ENCODE measurements at regions not wholly inside any gene's neighbourhood (a gene's known extent, or its start where the extent isn't known, plus 50 kb on each side); places are given as distances from the start of the nearest gene placed in this dataset.

- Histone ChIP-seq H3K9me3 (no peaks in the 10 kb centered on the region), H3K36me3 (ENCODE audit: control insufficient read depth, insufficient read depth, low read length) (no peaks in the 10 kb centered on the region), H3K27me3 (replicated peaks; ENCODE audit: control insufficient read depth, insufficient read depth, low read length) (no peaks in the 10 kb centered on the region; the same call in 1 of the 2 replicates), H3K4me1 (no peaks in the 10 kb centered on the region), H3K4me3 (ENCODE audit: low read depth, low read length) (no peak overlapping the region)
- Mint-ChIP-seq H3K9me3 (ENCODE audit: unreplicated experiment) (no peaks in the 10 kb centered on the region), H3K4me3 (ENCODE audit: unreplicated experiment) (no peak overlapping the region), H3K4me1 (ENCODE audit: low read depth, unreplicated experiment) (no peaks in the 10 kb centered on the region), H3K27ac (ENCODE audit: unreplicated experiment) (no peak overlapping the region), H3K27me3 (ENCODE audit: insufficient read depth, unreplicated experiment) (peaks cover 17% of the 10 kb centered on the region), H3K36me3 (ENCODE audit: insufficient read depth, unreplicated experiment) (no peaks in the 10 kb centered on the region)
- no TSS peak for BruUV-seq (replicated peaks)
- intact Hi-C loops (cut with micrococcal nuclease; ENCODE audit: unreplicated experiment), result no loop called here
- DNase-seq, result no peak
- TF ChIP-seq, protein P1, sequence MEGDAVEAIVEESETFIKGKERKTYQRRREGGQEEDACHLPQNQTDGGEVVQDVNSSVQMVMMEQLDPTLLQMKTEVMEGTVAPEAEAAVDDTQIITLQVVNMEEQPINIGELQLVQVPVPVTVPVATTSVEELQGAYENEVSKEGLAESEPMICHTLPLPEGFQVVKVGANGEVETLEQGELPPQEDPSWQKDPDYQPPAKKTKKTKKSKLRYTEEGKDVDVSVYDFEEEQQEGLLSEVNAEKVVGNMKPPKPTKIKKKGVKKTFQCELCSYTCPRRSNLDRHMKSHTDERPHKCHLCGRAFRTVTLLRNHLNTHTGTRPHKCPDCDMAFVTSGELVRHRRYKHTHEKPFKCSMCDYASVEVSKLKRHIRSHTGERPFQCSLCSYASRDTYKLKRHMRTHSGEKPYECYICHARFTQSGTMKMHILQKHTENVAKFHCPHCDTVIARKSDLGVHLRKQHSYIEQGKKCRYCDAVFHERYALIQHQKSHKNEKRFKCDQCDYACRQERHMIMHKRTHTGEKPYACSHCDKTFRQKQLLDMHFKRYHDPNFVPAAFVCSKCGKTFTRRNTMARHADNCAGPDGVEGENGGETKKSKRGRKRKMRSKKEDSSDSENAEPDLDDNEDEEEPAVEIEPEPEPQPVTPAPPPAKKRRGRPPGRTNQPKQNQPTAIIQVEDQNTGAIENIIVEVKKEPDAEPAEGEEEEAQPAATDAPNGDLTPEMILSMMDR (IDR thresholded peaks at IDR 0.05; ENCODE audit: insufficient read depth in 1 of 2, low read depth in 1 of 2, low read length in 1 of 2, severe bottlenecking in 1 of 2, unreplicated experiment in 1 of 2), result no peak
- CTCF ChIA-PET, result no interaction called here
- POLR2A ChIA-PET, result no interaction called here
Measured at GRCh38 chr2:7945026-7945425, 736.8 kb upstream of the ID2 start.

DNA sequence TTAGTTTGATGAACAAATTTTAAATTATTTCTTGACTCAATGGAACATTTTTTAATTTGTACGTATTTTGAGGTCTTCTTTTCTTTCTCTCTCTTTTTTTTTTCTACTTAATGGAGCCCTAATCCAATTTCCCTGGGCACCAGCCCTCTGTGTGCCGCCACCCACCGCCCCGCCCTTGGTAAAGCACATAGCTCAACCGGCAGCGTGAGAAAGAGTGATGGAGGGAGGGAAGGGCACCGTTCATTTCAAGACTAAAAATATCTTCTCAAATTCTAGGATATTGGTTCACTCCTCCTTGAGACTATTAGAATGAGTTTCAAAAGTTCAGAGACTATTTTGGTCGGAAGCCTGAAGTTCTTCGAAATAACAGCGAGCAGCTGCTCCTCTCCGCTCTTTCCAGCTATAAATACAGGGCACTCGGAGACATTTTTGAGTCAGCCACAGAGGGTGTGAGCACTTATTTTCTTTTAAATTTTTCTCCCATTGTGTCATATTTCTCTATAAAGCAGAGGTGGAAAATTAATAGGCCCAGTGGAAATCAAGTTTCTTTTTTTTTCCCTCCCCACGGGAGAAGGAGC is 731.7 kb upstream of the ID2 start:
- Histone ChIP-seq H3K4me1 (no peaks in the 10 kb centered on the region), H3K4me3 (ENCODE audit: low read depth, low read length) (no peak overlapping the region), H3K27me3 (replicated peaks; ENCODE audit: control insufficient read depth, insufficient read depth, low read length) (no peaks in the 10 kb centered on the region), H3K9me3 (no peaks in the 10 kb centered on the region), H3K36me3 (ENCODE audit: control insufficient read depth, insufficient read depth, low read length) (no peaks in the 10 kb centered on the region)
- ChIA-PET CTCF (no interaction called here), POLR2A (no interaction called here)
- no peak overlapping the region for H3K27ac Mint-ChIP-seq (ENCODE audit: unreplicated experiment)
- H3K36me3 Mint-ChIP-seq (ENCODE audit: insufficient read depth, unreplicated experiment), result no peaks in the 10 kb centered on the region
- peaks cover 20% of the 10 kb centered on the region for H3K27me3 Mint-ChIP-seq (ENCODE audit: insufficient read depth, unreplicated experiment)
- intact Hi-C loops (cut with micrococcal nuclease; ENCODE audit: unreplicated experiment), result no loop called here
- H3K4me1 Mint-ChIP-seq (ENCODE audit: low read depth, unreplicated experiment), result no peaks in the 10 kb centered on the region
- DNase-seq, result no peak
- no peak overlapping the region for H3K4me3 Mint-ChIP-seq (ENCODE audit: unreplicated experiment)
- TF ChIP-seq, protein P1 (IDR thresholded peaks at IDR 0.05; ENCODE audit: insufficient read depth in 1 of 2, low read depth in 1 of 2, low read length in 1 of 2, severe bottlenecking in 1 of 2, unreplicated experiment in 1 of 2), result no peak
- BruUV-seq (replicated peaks), result no TSS peak
- H3K9me3 Mint-ChIP-seq (ENCODE audit: unreplicated experiment), result no peaks in the 10 kb centered on the region

DNA sequence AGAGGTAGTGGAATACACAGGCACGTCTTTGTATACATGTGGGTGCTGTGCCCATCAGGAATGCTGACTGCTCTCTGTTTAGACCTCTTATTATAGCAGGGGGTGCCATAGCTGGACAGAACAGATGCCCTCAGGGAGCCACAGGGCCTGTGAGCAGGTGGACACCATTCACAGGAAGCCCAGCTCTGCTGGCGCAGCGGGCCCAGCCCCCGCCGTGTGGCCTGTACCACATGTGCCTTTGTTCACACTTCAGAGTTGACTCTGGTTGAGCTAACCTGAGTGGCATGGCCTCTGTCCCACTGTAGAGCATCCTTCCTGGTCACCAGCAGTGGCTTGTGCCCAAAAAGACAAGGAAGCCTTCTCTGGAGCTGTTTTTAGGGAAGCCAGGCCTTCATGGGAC is 730.9 kb upstream of the ID2 start:
- Histone ChIP-seq H3K9me3 (no peaks in the 10 kb centered on the region), H3K27me3 (replicated peaks; ENCODE audit: control insufficient read depth, insufficient read depth, low read length) (no peaks in the 10 kb centered on the region), H3K4me1 (no peaks in the 10 kb centered on the region), H3K36me3 (ENCODE audit: control insufficient read depth, insufficient read depth, low read length) (no peaks in the 10 kb centered on the region), H3K4me3 (ENCODE audit: low read depth, low read length) (no peak overlapping the region)
- POLR2A ChIA-PET, result no interaction called here
- TF ChIP-seq, protein P1 (IDR thresholded peaks at IDR 0.05; ENCODE audit: insufficient read depth in 1 of 2, low read depth in 1 of 2, low read length in 1 of 2, severe bottlenecking in 1 of 2, unreplicated experiment in 1 of 2), result no peak
- BruUV-seq (replicated peaks), result no TSS peak
- DNase-seq, result no peak
- H3K27me3 Mint-ChIP-seq (ENCODE audit: insufficient read depth, unreplicated experiment), result peaks cover 22% of the 10 kb centered on the region
- no peaks in the 10 kb centered on the region for H3K36me3 Mint-ChIP-seq (ENCODE audit: insufficient read depth, unreplicated experiment)
- intact Hi-C loops (cut with micrococcal nuclease; ENCODE audit: unreplicated experiment), result no loop called here
- CTCF ChIA-PET, result no interaction called here
- no peak overlapping the region for H3K4me3 Mint-ChIP-seq (ENCODE audit: unreplicated experiment)
- no peaks in the 10 kb centered on the region for H3K9me3 Mint-ChIP-seq (ENCODE audit: unreplicated experiment)
- no peak overlapping the region for H3K27ac Mint-ChIP-seq (ENCODE audit: unreplicated experiment)
- H3K4me1 Mint-ChIP-seq (ENCODE audit: low read depth, unreplicated experiment), result no peaks in the 10 kb centered on the region

All from Caco-2 (cell line).